Thoracic aorta (tissue), 2 donors: ENCODE measurements at regions not wholly inside any gene's neighbourhood (a gene's known extent, or its start where the extent isn't known, plus 50 kb on each side); places are given as distances from the start of the nearest gene placed in this dataset.

Source experiments
- ATAC-seq: fragments of 150-250 bp; one replicate; pipeline ENCODE4 v1.8.0; 2017; ENCODE audit warnings: low read depth; ENCODE audit not compliant: insufficient number of reproducible peaks, low FRiP score
- DNase-seq: peaks from one replicate; pipeline ENCODE4 v3.0.0-alpha.2; 2020; ENCODE audit warnings: low spot score
- H3K27ac ChIP-seq, 2 donors: fragments of 200-600 bp; sonication (generic); 1 replicate in 1 of 2; 2 replicates in 1 of 2; pipeline ENCODE4 v1.5.1; 2016; ENCODE audit warnings: mild to moderate bottlenecking in 2 of 2, moderate library complexity in 2 of 2
- H3K27me3 ChIP-seq: fragments of 200-600 bp; sonication (generic); replicated peaks from 2 replicates; pipeline ENCODE4 v1.6.0; 2016; ENCODE audit warnings: mild to moderate bottlenecking; ENCODE audit not compliant: insufficient read depth
- H3K36me3 ChIP-seq: fragments of 200-600 bp; sonication (generic); one replicate; pipeline ENCODE4 v1.5.1; 2016
- H3K4me1 ChIP-seq, 2 donors: fragments of 200-600 bp; sonication (generic); 1 replicate in 1 of 2; 2 replicates in 1 of 2; pipeline versions ENCODE4 v1.5.1 to v1.6.0; 2016; ENCODE audit warnings: low read depth in 2 of 2, mild to moderate bottlenecking in 1 of 2; ENCODE audit not compliant: control insufficient read depth in 1 of 2
- H3K4me3 ChIP-seq: fragments of 200-600 bp; sonication (generic); 2 replicates; pipeline ENCODE4 v1.5.1; 2016; ENCODE audit warnings: mild to moderate bottlenecking
- H3K9me3 ChIP-seq: fragments of 200-600 bp; sonication (generic); 2 replicates; pipeline ENCODE4 v1.5.1; 2016
- TF ChIP-seq, protein P1 (sequence below): fragments of 200-600 bp; sonication (generic); IDR thresholded peaks from one replicate; pipeline ENCODE4 v1.5.1; 2019; ENCODE audit warnings: antibody characterized with exemption

- H3K4me1 ChIP-seq = no peaks in the 10 kb centered on the region
- H3K27ac ChIP-seq = no peak overlapping the region
- ATAC-seq (no peak), DNase-seq (no peak)
- H3K27me3 ChIP-seq = no peaks in the 10 kb centered on the region
- no peaks in the 10 kb centered on the region for H3K9me3 ChIP-seq
- H3K36me3 ChIP-seq = no peaks in the 10 kb centered on the region
- no peak overlapping the region for H3K4me3 ChIP-seq
- TF ChIP-seq, protein P1, sequence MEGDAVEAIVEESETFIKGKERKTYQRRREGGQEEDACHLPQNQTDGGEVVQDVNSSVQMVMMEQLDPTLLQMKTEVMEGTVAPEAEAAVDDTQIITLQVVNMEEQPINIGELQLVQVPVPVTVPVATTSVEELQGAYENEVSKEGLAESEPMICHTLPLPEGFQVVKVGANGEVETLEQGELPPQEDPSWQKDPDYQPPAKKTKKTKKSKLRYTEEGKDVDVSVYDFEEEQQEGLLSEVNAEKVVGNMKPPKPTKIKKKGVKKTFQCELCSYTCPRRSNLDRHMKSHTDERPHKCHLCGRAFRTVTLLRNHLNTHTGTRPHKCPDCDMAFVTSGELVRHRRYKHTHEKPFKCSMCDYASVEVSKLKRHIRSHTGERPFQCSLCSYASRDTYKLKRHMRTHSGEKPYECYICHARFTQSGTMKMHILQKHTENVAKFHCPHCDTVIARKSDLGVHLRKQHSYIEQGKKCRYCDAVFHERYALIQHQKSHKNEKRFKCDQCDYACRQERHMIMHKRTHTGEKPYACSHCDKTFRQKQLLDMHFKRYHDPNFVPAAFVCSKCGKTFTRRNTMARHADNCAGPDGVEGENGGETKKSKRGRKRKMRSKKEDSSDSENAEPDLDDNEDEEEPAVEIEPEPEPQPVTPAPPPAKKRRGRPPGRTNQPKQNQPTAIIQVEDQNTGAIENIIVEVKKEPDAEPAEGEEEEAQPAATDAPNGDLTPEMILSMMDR = no peak
These were observed 486.7 kb downstream of the EPHA4 start for GRCh38 chr2:221085341-221085900.

DNA sequence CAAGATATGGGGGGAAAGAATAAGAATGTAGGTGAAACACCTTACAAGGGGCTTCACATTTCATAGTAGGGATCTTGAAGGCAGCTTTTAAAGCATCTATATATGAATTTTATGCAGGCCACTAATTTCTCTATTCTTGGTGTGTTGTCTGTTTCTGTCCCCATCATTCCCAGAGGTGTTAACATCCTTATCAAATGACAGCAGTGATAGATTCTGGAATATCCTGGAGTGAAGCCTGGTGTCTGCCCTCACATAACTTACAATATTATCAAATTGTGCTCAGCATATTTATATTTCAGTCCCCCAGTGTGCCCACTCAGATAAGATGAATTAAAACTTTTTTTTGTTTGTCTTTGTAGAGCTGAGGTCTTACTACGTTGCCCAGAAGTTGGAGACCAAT is 486.2 kb downstream of the EPHA4 start:
- Histone ChIP-seq H3K36me3 (no peaks in the 10 kb centered on the region), H3K27ac (no peak overlapping the region), H3K4me1 (no peaks in the 10 kb centered on the region), H3K9me3 (no peaks in the 10 kb centered on the region), H3K4me3 (no peak overlapping the region), H3K27me3 (no peaks in the 10 kb centered on the region)
- DNase-seq = no peak
- ATAC-seq = no peak
- TF ChIP-seq, protein P1 = no peak

DNA sequence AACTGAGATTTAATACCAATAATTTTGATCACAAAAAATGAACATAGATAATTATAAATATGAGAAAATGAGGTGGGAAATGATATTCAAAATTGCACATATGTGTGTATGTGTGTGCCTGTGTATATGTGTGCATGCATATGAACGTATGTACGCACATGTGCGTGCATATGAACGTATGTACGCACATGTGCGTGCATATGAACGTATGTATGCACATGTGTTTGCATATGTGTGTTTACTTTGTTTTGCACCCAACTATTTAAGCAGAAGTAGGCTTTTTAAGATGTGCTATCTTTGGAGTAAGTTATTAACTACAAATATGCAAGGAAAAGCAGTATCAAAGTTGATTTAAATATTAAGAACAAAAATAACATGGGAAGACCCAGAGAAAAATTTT is 484.3 kb downstream of the EPHA4 start:
- no peak overlapping the region for H3K4me3 ChIP-seq
- H3K27ac ChIP-seq = no peak overlapping the region
- no peak for DNase-seq
- H3K9me3 ChIP-seq = no peaks in the 10 kb centered on the region
- H3K36me3 ChIP-seq = no peaks in the 10 kb centered on the region
- TF ChIP-seq, protein P1 = no peak
- no peaks in the 10 kb centered on the region for H3K27me3 ChIP-seq
- no peaks in the 10 kb centered on the region for H3K4me1 ChIP-seq
- ATAC-seq = no peak

- ATAC-seq (no peak), DNase-seq (no peak)
- no peaks in the 10 kb centered on the region for H3K27me3 ChIP-seq
- H3K36me3 ChIP-seq = no peaks in the 10 kb centered on the region
- no peaks in the 10 kb centered on the region for H3K9me3 ChIP-seq
- TF ChIP-seq, protein P1 = no peak
- no peak overlapping the region for H3K4me3 ChIP-seq
- no peaks in the 10 kb centered on the region for H3K4me1 ChIP-seq
- no peak overlapping the region for H3K27ac ChIP-seq
These were observed 483.6 kb downstream of the EPHA4 start for GRCh38 chr2:221088506-221088905.

GRCh38 chr2:221095356-221095755 is 476.7 kb downstream of the EPHA4 start:
- TF ChIP-seq, protein P1 = no peak
- Histone ChIP-seq H3K27me3 (no peaks in the 10 kb centered on the region), H3K4me3 (no peak overlapping the region), H3K27ac (no peak overlapping the region), H3K36me3 (no peaks in the 10 kb centered on the region), H3K4me1 (no peaks in the 10 kb centered on the region), H3K9me3 (no peaks in the 10 kb centered on the region)
- DNase-seq (no peak), ATAC-seq (no peak)
